HuH-7 (cell line): ENCODE measurements at regions not wholly inside any gene's neighbourhood (a gene's known extent, or its start where the extent isn't known, plus 50 kb on each side); places are given as distances from the start of the nearest gene placed in this dataset.
A peak's percentile ranks its signal among the peaks of the same experiment; 100 is the strongest.

Experiments used
- DNase-seq: peaks from one replicate; pipeline ENCODE4 v3.0.0; 2011; ENCODE audit warnings: low spot score

DNA sequence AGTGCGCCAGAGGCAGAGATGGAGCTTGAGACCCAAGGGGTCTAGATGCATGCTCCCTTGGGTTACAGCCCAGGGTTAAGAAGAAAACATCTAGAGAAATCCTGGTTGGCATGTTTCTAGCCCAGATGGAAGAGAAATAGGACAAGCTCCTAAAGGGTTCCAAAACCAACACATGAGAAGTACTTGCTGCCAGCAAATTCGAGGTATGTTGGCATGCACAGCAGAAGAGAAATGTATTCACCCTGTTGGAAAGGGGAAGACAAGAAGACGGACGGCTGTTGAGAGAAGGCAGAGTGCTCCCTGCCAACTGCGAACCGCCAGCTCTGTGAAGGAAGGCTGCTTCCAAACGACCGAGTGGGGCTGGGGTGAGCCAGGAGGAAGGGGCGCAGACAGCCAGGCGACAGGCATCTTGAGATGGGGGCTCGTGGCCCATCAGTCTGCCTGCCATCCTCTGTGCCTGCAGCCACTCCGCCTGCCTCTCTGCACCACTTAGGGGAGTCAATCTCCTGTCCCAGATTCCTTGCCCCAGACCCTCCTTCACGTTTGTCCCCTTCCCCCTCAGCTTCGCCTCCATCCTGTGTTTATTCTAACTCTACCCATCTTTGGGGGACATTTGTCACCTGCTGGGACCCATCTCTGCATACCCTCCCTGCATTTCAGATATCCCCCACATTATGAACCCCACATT, 249.2 kb downstream of the CDC5L start:
- DNase-seq = no peak

DNA sequence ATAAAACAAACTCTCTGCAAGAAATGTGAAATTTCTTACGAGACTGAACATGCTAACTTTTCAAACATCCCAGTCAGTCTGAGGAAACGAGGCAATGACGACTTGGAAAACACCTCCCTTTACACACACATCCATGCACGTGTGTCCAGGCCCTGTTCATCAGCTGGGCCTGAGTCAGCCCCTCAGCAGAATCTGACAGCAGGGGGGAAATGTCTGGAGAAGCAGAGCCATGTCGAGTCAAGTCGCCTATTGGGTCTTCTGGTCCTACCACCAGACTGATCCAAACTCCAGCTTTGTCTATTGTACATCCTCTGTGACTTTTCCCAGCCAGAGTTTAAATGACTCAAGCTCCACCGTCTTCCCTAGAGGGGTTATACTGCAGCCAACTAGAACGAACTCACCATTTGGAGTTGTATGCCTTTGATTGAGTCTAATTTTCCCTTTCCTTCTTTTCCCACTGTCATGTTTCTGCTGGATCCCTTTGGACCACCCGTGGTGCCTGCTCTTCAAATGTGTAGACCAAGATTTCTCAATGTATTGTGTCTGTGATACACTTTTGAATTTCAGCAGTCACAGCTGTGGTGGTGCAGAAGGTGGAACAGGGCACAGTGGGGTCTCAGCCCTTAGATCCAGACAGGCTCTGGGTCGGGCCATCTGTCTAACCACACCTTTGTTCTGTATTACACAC, 254.0 kb downstream of the CDC5L start:
- no peak for DNase-seq

DNA sequence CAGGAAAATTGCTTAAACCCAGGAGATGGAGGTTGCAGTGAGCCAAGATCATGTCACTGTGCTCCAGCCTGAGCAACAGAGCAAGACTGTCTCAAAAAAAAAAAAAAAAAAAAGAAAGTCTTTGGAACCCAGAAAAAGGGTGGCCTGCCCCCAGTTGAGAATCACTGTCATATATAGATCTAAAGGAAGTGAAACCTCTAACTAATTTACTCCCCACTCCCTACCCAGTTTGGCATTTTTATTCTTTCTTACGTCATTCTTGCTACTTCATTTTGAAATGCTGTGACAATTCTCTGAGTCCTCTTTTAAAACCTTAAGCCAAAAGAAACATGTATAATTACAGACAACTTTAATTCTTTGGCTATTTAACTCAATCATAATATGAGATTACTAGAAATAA, 254.8 kb downstream of the CDC5L start:
- DNase-seq = no peak

DNA sequence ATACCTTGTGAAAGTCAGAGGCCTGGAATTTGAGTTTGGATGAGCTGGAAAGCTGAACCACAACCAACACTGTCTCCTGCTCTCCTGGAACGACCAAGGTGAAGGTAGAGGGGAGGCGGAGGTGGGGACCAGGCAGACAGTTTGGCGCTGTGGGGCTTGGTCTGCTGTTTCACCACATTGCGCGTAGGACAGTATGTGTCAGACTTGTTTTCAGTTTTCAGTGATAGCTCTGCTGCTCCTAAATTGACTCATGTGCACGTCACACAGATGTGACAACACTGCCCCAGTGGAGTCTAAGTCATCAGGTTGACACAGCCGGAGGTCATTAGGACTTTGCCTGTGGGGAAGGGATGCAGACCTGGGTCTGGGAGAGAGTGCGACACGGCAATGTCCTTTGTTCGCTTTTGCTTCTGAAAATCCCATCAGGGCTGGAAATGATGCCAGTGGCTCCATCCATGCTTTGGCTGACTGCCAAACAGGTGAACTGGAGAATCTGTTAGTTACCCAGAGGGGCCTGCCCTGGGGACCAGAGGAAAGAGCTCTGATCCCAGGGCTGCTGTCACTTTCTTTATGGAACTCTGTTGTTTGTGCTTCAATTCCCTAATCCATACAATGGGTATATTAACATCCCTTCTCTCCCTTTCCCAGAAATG, 255.5 kb downstream of the CDC5L start:
- no peak for DNase-seq

DNA sequence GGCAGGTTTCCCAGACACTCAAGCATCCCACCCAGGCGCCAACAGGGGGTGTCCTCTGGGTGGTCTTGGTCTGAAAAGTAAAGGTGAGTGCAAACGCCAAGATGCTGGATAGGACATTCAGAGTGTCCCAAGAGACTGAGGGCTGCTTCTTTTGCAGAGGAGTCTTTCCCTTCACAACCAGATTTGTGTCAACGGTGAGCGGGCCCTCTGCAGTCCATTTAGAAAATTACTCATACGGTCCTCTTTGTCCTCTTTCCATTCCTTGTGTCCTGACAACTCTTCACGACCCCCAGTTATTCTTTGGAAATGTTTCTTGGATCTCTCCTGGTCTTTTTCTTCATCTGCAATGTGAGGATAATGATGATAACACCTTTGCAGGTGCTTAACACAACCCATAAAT, 257.8 kb downstream of the CDC5L start:
- DNase-seq = no peak

DNA sequence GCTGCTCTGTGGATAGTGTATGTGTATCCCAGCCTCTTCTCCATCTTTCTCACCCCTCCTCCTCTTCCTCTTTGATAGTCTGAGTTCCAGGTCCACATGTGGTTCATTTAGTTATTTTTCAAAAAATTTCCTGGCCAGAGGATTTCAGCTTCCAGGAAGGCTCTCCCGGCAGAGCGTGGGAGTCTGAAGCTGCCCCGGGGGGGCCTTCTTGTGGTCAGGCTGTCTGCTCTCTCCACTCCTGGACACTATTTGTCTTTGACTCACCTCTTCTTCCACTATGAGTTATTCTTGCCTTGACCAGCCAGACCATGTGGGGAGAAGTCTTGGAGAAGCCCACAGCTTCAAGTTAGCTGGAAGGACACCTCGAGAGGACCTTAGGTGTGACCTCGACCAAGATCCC, 258.8 kb downstream of the CDC5L start:
- DNase-seq = no peak

DNA sequence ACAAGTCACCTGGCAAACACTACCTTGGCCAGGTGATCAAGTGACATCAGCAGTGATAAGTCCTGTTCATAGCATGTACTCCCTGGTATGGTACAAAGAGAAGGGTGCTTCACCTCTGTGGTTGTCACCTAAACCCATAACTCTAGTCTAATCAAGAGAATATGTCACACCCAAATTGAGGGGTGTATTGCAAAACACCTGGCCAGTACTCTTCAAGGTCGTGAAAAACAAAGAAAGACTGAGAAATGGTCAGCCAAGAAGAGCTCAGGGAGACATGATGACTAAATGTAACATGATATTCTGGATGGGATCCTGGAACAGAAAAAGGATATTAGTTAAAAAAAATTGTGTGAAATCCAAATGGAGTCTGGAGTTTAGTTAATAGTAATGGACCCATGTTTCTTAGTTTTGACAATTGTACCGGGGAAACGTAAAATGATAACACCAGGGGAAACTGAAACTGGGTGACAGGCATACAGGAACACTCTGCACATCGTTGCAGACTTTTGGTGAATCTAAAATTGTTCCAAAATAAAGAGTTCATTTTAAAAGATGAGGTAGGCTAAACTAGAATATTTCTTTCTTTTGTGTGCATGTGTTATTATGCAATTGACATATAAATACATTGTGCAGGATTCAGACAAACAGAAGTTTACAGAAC, 262.0 kb downstream of the CDC5L start:
- DNase-seq = no peak

DNA sequence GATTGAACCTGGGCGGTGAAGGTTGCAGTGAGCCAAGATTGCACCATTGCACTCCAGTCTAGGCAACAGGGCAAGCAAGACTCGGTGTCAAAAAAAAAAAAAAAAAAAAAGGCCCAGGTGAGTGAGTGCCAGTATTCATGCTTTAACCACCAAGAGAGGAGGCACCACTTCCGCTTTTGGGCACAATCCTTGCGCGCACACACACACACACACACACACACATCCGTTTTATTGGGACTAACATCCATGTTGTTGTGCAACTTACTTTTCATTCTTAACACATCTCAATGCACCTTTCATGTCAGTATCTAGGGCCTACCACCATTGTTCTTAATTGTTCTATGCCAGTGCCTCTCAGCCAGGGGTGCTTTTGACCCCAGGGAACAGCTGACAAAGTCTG, 263.0 kb downstream of the CDC5L start:
- DNase-seq = no peak

DNA sequence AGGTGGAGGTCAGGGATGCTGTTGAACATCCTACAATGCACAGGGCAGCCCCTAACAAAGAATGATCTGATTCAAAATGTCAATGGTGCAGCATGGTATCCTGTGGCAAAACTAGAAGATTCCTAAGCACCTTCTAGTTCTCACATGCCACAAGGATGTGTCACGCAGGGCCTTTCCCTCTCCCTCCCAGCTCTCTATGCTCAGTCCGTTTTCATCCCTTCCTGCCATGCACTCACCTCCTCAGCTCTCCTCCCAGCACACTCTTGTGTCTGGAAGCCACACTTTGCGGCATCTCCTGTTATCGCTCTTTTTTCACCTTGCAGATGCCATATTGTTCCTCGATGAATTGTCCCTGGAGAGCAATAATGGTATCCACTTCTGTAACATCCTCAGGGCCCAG, 263.4 kb downstream of the CDC5L start:
- no peak for DNase-seq

DNA sequence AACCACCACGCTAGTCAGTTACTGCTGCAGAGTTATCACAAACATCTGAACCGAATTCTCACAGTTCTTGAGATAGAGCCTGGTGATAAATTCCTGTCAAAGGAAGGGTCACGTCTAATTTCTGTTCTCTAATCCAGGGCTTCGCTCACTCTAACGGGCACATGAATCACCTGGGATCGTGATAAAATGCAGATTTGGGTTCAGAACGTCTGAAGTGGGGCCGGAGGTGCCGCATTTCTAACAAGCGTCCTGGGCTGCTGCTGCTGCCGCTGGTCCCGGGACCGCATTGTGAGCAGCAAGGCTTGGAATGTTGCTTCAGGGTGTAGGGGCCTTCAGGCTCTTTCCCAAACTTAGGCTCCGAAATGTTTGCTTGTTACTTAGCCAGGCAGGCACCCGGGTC, 264.1 kb downstream of the CDC5L start:
- no peak for DNase-seq

DNA sequence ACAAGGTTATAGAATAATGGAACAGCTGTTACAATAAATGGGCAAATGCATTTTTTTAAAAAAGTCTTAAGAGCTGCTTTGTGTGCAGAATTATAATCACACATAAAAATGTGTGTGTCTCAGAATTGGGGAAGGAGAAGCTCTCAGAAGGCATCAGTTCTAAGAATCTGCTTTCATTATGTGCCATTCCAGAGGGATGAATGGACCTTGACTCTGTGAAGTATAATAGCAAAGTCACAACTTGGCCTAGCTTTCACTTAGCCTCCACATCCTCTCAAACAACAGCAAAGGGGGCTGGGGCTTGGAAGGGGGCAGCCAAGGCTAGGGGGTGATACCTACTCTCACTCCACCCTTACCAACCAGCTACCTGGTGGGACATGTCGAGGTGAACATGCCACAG, 265.0 kb downstream of the CDC5L start:
- no peak for DNase-seq

DNA sequence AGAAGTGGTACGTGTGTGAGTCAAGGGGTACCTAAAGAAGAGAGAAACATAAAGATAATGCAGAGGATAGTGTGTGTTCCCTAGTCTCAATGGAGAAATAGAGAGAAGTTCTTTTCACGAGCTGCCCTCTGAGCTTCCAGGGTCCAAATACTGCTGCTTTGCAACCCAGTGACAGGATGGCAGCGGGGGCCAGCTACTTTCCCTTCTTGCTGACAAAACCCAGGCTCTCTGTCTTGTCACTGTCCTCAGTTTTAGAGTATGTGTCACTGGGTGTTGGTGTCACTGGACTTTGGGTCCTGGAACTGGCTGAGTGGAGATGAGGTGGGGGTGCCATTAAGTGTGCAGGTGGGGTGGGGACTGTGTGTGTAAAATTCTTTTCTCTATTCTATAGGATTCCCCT, 265.6 kb downstream of the CDC5L start:
- DNase-seq = no peak

DNA sequence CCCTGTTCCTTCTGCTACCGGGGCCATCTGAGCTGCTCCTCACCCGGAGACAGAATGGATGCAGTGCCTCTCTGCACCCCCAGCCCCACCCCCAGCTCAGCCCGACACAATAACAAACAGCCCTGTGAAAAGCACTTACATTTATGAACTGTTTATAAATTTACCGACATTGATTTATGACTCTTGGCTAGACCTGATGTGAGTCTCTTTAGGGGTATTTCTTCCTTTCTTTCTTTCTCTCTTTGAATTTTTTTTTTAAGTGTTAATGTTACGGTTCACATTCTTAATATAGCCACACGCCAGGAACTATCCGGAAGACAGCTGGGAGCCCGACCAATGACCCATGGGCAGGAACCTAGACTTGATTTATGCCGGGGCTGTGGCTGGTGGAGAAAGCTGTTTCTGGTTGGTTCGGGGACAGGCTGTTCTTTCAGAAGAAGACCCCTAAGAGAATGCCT, 266.3 kb downstream of the CDC5L start:
- no peak for DNase-seq

DNA sequence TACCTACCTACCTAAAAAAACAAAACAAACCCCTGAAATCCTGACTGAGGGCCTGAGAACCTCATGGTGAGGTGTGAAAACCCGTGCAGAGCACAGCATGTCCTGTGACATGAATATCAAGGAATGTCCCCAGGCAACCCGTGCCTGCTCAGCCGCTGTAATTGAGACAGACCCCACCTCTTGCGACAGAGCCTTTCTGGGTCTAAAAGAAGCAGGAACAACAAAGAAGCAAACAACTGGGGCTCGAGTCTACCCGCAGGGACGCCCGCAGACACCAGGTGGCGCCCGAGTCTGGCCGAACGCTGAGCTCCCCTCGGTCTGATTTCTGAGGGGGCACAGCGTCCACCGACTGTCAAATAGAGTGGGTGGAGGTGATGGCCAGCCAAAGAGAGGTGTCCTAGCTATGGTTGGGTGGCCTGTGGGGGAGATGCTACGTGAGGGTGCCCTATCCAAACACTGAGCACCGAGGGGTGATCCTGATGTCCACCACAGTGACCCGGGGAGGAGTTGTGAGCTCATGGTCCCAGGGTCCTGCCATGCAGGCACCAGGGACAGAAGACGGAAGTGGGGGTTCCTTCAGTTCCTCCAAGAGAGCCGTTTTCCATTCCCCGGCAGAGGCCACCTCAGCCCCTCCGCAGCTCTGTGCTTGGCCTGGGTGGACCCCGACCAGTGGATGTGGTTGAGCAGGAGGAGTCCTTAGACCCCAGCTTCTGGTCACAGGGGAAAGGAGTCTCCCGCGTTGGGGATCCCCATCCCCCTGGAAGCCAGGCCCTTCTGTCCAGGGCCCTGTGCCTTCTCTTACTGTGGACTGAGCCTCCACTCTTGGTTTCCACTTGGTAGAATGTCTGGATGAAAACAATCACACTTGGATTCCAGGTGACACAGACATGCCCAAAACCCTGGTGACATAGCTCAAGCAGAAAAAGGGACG, 268.2 kb downstream of the CDC5L start:
- peak; percentile 65 for DNase-seq

DNA sequence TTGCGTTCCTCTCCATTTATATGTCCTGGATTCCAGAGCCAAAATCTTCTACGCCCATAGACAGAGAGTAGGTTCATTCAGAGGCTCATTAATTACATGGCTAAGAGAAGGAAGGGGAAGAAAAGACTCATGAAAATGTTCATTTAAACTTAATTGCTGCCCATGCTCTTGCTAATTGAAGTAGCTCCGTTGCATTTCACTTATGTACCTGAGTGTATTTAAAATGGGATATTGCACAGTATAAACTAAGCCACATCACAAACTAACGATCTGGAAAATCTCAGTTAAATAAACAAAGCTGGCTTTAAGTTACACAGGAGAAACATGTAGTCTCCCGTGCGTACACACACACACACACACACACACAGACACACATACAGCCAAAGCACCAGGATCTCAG, 269.2 kb downstream of the CDC5L start:
- no peak for DNase-seq

DNA sequence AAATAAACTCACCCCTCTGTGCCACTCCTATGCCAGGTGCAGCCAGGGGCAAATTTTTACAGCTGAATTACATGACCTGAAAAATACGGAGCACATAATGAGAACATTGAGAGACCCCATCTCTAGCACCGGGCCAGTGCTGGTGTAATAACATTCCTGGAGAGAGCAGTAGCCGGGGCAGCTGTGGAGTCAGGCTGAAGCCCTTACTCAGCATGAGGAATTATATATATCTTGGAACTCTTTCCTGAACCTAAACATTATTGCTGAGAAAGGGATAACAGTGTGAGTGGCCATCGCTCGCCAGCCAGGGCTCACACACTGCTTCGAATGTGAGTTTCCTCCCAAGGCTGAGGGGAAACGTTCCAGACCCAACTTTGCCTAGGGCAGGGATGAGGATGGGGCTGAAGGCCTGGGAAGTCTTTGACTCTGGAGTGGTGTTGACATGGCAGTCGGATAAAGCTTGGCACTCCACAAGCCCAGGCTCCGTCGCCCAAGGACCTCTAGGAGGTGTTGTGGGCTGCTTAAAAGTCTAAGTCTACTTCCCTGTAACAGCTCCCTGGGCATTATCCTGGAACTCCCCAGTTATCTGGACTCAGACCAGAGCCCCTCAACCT, 269.8 kb downstream of the CDC5L start:
- DNase-seq = no peak

DNA sequence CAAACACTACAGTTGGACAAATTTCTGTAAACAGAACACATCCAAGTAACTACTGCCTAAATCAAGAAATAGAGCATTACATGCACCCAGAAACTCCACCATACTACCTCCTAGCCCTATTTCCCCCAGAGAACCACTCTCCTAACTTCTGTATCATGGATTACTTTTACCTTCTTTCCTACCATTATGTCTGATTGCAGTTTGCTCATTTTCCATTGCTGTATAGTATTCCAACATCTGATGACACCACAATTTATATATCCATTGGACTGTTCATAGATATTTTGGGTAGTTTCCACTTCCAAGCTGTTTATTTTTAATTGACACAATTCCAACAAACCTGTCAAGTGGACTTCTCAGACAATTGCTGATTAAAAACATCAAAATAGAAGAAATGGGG, 271.1 kb downstream of the CDC5L start:
- no peak for DNase-seq

DNA sequence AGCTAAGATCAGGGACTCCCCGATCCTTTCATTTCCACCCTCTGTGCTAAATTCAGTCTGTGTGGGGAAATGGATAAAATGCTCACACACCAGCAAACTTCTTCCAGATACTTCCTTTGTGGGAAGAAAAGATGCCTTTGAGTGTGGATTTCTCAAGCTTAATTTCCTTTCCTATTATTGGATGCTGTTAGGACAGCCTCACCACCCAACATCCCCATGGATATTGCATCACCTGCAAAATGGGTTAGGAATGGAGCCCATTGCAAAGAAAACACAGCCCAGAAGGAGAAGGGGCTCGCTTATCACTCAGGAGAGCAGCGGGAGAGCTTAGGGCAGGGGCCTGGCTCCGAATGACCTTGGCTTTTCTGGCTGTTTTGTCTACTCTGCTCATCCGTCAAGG, 272.2 kb downstream of the CDC5L start:
- DNase-seq = no peak

DNA sequence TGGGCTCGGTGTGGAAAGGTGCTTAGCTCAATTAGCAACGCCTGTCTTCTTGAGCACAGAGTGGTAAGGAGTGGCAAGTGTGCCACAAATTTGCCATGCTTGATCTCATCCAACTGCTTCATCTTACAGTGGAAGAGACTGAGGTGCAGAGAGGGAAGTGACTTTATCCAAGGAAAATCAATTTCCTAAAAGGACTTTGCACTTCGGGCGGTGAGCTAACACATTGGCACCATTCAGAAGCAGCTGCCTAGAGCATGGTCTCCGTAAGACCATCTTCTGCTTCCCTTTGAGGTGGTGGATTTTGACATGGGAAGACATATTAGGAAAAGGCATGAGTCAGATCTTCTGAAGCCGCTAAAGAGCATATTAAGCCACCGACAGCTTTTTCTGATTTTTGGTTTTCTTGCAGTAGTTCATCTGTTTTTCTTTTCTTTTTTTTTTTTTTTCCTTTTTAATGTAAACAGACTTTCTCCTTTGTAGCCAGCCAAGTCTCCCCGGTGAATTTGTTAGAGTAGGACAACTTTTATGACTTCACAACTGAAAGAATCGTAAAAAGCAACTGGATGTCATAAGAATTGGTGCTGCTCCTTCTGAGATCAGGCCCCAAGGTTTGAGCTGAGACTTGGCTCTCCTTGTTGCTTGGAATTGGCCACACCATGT, 273.2 kb downstream of the CDC5L start:
- no peak for DNase-seq

DNA sequence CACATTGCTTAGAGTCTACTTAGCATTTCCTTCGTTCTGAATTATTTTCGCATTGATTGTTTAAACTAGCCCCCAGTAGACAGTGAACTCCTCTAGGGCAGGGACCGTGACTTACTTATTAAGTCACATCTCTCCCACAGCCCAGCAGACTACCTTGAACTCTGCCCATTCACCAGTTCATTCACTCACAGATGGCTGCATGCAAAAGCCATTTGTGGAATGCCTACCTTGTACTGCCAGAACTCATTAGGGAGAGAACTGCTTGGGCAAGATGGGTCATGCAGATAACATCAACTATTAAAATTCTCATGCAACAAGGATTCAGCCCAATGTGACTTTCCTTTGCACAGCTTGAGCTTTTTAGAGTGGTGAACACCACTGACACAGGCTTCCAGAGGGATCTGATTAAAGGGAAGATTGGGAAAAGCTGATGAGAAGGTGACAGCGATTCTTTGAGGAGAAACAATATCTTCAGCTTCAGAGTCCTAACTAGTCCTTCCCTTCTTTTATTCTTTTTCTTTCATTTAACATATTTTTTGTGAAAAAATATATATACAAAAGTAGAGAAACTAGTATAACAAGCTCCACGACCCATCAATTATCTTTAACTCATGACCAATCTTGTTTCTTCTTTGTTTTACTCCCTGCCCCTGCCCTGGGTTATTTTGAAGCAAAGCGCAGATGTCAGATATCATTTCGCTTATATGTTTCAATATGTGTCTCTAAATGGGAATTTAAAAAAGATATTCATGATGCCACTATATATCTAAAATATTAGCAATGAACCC, 273.9 kb downstream of the CDC5L start:
- no peak for DNase-seq
